H1 (cell line): ENCODE measurements at regions not wholly inside any gene's neighbourhood (a gene's known extent, or its start where the extent isn't known, plus 50 kb on each side); places are given as distances from the start of the nearest gene placed in this dataset.
"Not testable (repeated sequence)": the region's sequence is repeated elsewhere in the genome, so short reads cannot be mapped to it uniquely, and the experiment has no call there.

Experiments used
- POLR2A ChIP-seq, 2 experiments: IDR thresholded peaks; 1 replicate in 1 of 2; 2 replicates in 1 of 2; pipeline ENCODE4 v1.6.1; 2011; ENCODE audit warnings: low read depth in 2 of 2, low read length in 2 of 2, mild to moderate bottlenecking in 2 of 2; ENCODE audit errors: control extremely low read depth in 1 of 2
- POLR2AphosphoS5 ChIP-seq: IDR thresholded peaks from 2 replicates; pipeline ENCODE4 v1.6.1; 2011; ENCODE audit warnings: low read depth, low read length
- TF ChIP-seq, protein P1 (sequence below), 3 experiments: IDR thresholded peaks; 1 replicate in 2 of 3; 2 replicates in 1 of 3; pipeline versions ENCODE4 v1.5.1 to v1.6.1; 2011; ENCODE audit warnings: low read length in 3 of 3, mild to moderate bottlenecking in 3 of 3, inconsistent platforms in 2 of 3, low read depth in 1 of 3, moderate library complexity in 1 of 3; ENCODE audit not compliant: insufficient read depth in 1 of 3; ENCODE audit errors: control extremely low read depth in 1 of 3
- TF ChIP-seq, protein P2 (sequence below): IDR thresholded peaks from 2 replicates; pipeline ENCODE4 v1.6.1; 2011; ENCODE audit warnings: low read depth, mild to moderate bottlenecking, low read length; ENCODE audit not compliant: insufficient read depth

DNA sequence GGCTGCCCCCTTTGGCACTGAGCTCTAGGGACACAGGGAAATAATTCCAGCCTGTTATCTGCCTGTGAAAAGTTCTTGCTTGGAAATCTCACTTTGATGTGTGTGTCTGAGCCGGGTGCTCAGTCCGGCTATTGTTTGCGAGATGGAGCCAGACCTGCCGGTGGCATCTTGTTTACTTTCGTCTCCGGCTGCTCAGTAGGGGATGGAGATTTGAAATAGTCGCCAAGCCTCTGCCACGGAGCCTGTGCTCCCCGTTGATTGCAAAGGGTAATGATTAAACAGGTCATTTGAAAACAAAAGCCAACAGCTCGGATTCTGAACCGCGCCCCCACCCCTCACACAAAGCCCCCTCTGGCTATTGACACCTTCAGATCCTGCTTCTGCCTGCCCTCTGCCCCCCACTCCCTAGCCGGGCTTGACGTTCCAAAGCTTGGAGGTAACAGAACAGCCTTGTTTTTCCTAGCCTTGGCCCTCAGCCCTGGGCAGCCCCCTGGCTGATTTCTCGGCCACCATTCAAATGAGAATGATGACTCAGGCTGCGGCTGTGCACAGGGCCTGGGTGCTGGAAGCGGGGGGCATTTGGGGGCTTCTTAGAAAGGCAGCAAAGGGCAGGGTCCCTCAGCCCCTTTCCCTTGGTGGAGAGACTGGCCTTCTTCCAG is 70.8 kb upstream of the SPDYE9 start:
- TF ChIP-seq, protein P1, sequence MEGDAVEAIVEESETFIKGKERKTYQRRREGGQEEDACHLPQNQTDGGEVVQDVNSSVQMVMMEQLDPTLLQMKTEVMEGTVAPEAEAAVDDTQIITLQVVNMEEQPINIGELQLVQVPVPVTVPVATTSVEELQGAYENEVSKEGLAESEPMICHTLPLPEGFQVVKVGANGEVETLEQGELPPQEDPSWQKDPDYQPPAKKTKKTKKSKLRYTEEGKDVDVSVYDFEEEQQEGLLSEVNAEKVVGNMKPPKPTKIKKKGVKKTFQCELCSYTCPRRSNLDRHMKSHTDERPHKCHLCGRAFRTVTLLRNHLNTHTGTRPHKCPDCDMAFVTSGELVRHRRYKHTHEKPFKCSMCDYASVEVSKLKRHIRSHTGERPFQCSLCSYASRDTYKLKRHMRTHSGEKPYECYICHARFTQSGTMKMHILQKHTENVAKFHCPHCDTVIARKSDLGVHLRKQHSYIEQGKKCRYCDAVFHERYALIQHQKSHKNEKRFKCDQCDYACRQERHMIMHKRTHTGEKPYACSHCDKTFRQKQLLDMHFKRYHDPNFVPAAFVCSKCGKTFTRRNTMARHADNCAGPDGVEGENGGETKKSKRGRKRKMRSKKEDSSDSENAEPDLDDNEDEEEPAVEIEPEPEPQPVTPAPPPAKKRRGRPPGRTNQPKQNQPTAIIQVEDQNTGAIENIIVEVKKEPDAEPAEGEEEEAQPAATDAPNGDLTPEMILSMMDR (IDR thresholded peaks at IDR 0.05; ENCODE audit: control extremely low read depth in 1 of 3, insufficient read depth in 1 of 3, low read depth in 1 of 3, low read length in 3 of 3), result not testable (repeated sequence)
- not testable (repeated sequence) for TF ChIP-seq POLR2A (IDR thresholded peaks at IDR 0.05; ENCODE audit: control extremely low read depth in 1 of 2, low read depth in 2 of 2, low read length in 2 of 2); POLR2AphosphoS5
- TF ChIP-seq, protein P2, sequence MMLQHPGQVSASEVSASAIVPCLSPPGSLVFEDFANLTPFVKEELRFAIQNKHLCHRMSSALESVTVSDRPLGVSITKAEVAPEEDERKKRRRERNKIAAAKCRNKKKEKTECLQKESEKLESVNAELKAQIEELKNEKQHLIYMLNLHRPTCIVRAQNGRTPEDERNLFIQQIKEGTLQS, result not testable (repeated sequence)
